GM10248 (cell line): ENCODE measurements at regions not wholly inside any gene's neighbourhood (a gene's known extent, or its start where the extent isn't known, plus 50 kb on each side); places are given as distances from the start of the nearest gene placed in this dataset.

Experiments used
- CTCF ChIA-PET: fragments of 300-600 bp; sonication (Branson Sonifier 250); formaldehyde crosslinking; extraction: SDS; loops from one replicate; lab custom pipeline; 2021; ENCODE audit warnings: antibody characterized with exemption; lab: Yijun Ruan, JAX
- POLR2A ChIA-PET: fragments of 350-650 bp; sonication (Branson Sonifier 250); formaldehyde crosslinking; extraction: SDS; loops from one replicate; lab custom pipeline; 2020; ENCODE audit warnings: antibody characterized with exemption; lab: Yijun Ruan, JAX
- DNase-seq: peaks from one replicate; pipeline ENCODE4 v3.0.0; 2012; ENCODE audit errors: extremely low spot score
- TF ChIP-seq, protein P1 (sequence below): IDR thresholded peaks from 2 replicates; pipeline ENCODE4 v1.5.1; 2012; ENCODE audit warnings: mild to moderate bottlenecking, low read depth; ENCODE audit errors: extremely low read depth, missing control alignments, control extremely low read depth

DNA sequence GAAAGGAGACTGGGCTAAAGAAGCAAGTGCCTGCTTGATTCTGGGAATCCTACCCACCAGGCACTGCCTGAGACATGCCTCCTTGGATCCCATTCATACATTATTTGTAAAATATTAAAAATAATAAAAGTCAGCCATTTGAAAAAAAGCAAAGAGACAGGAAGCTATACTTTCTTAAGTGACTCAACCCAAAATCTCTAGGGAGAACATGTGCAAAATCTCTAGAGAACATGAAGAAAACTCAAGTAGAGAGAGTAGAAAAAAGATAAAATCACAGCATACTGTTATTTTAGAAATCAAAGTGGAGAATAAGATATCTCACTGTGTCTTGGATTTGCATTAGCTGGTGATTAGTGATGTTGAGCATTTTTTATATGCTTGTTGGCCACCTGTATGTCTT lies 197.2 kb upstream of the GGTLC1 start:
- POLR2A ChIA-PET = no interaction called here
- no peak for DNase-seq
- TF ChIP-seq, protein P1, sequence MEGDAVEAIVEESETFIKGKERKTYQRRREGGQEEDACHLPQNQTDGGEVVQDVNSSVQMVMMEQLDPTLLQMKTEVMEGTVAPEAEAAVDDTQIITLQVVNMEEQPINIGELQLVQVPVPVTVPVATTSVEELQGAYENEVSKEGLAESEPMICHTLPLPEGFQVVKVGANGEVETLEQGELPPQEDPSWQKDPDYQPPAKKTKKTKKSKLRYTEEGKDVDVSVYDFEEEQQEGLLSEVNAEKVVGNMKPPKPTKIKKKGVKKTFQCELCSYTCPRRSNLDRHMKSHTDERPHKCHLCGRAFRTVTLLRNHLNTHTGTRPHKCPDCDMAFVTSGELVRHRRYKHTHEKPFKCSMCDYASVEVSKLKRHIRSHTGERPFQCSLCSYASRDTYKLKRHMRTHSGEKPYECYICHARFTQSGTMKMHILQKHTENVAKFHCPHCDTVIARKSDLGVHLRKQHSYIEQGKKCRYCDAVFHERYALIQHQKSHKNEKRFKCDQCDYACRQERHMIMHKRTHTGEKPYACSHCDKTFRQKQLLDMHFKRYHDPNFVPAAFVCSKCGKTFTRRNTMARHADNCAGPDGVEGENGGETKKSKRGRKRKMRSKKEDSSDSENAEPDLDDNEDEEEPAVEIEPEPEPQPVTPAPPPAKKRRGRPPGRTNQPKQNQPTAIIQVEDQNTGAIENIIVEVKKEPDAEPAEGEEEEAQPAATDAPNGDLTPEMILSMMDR = no peak
- CTCF ChIA-PET = interaction anchor here (0.9 kb wide), 1 partner anchor 11 kb away, joined by 3 read pairs; no protein-coding TSS in a partner anchor

DNA sequence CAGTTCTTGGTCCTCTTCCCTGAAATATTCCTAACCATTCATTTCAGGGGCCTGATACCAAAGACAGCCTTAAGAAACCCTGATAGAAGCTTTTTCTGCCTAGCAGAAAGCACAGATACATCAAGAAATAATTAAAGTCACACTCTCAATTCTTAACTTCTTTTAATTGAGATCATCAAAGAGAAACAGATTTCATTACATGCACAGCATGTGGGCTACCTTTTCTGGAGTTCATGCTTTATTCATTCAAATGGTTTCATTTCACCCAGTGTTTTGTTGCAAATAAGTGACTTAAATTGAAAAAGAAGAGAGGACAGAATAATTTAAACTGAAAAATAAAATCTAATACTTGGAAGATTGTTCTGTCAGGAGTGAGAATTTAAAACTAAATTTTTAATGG lies 192.6 kb upstream of the GGTLC1 start:
- no peak for DNase-seq
- TF ChIP-seq, protein P1 = no peak
- ChIA-PET CTCF (no interaction called here), POLR2A (no interaction called here)

DNA sequence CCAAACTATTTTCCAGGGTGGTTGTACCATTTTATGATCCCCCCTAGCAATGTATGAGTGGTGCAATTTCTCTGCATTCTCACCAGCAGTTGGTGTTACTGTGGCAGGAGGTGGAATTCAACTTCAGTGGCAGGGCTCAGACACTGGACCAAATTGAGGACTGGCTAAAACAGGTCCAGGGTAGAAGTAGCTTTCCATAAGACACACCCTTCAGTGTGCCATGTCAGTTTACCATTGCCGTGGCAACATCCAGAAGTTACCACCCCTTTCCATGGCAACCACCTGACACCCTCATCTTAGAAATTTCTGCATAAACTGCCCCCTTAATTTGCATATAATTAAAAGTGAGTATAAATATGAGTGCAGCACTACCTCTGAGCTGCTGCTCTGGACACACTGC lies 180.7 kb upstream of the GGTLC1 start:
- POLR2A ChIA-PET = no interaction called here
- TF ChIP-seq, protein P1 = no peak
- DNase-seq = no peak
- CTCF ChIA-PET = interaction anchor here (1.0 to 1.5 kb wide), 2 partner anchors 13 kb away, joined by 3 read pairs; no protein-coding TSS in a partner anchor

DNA sequence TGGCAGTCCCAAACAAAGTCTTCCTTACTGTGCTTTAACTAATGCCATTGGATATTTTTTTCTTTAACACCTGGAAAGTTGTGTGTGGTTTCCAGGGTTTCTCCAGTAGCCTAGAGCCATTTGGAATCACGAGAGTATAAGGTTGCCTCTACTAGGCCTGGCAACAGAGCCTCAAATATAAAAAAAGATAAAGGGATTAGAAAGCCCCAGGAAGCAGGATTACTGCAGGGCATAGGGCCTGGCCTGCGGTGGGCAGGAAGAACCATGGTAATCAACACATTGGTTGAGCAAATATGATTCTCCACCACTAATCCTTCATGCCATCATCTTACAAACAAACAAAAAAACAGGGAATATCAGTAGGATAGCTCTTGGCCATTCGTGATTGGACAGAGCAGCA lies 177.8 kb upstream of the GGTLC1 start:
- TF ChIP-seq, protein P1 = no peak
- DNase-seq = no peak
- ChIA-PET CTCF (interaction anchor here (1.0 kb wide), 1 partner anchor 8 kb away, joined by 3 read pairs; no protein-coding TSS in a partner anchor), POLR2A (no interaction called here)

DNA sequence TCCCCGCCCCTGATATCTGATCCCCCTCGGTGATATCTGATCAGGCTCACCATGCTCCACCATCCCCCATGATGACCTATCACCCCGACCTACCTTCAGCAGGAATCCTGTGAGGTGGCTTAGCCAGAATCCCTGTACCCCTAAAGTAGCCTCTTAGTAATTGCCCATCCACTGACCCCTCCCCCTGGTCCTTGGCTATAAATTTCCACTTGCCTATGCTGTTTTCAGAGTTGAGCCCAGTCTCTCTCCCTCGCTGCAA lies 177.5 kb upstream of the GGTLC1 start:
- CTCF ChIA-PET = no interaction called here
- no peak for DNase-seq
- TF ChIP-seq, protein P1 = no peak
- POLR2A ChIA-PET = no interaction called here

DNA sequence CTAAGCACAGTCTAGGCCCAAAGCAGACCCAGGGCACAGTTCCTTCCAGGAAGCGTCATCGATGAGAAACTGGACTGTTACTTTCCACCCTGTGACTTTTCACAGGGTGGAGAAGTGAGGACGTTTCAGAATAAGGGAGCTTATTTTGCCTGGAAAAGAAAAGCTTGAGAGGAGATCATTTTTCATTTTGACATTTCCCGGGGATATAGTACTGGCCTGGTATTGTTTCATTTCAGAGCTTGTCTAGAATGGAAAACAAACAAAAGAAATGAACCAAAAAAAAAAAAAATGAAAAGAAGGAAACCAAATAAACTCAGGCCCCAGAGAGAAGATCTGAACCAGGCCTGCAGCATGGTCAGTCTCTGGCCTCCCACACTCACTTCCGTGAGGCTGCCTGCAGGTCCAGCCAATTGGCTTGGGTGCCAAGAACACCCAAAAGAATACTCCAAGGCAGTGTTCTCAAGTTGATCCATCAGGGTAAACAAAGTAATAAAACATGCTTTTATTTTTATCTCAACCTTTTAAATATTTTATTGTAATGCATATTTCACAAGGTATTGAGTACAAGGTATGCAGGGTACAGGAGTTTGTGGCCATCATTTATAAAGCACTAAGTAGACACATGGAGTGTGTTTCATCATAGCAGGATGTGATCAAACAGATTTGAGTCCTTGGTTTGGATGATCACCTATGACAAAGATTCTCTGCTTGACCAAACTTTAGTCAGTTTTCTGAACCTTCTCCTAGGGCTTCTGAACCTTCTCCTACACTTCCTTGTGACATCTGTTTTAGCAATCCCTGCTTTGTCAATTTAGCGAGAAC lies 176.9 kb upstream of the GGTLC1 start:
- DNase-seq = no peak
- CTCF ChIA-PET = interaction anchor here (0.8 kb wide), 1 partner anchor 23 kb away, joined by 3 read pairs; no protein-coding TSS in a partner anchor
- POLR2A ChIA-PET = no interaction called here
- TF ChIP-seq, protein P1 = no peak
